IMR-90 (cell line): ENCODE measurements at regions not wholly inside any gene's neighbourhood (a gene's known extent, or its start where the extent isn't known, plus 50 kb on each side); places are given as distances from the start of the nearest gene placed in this dataset.

ENCODE experiments used
- ATAC-seq: fragments of 200-7000 bp; cut with Tn5 transposase; 2 replicates; pipeline ENCODE4 v1.9.1; 2020; ENCODE audit warnings: low read depth, mild to moderate bottlenecking, moderate library complexity
- BruUV-seq: library from RNA; stranded (reverse); fragments of 400-500 nt; replicated peaks from 2 replicates; lab custom pipeline; 2021; lab: Mats Ljungman, UMichigan
- CTCF ChIA-PET: fragments of 300-600 bp; formaldehyde crosslinking; extraction: SDS; loops from one replicate; lab custom pipeline; 2021; ENCODE audit warnings: antibody characterized with exemption; lab: Yijun Ruan, JAX
- POLR2A ChIA-PET: fragments of 300-600 bp; sonication (Branson Sonifier 250); formaldehyde crosslinking; loops from one replicate; lab custom pipeline; 2022; ENCODE audit warnings: antibody characterized with exemption; ENCODE audit not compliant: unreplicated experiment; lab: Charles Lee
- DNase-seq: peaks from one replicate; pipeline ENCODE4 v3.0.0; 2013
- H2AFZ ChIP-seq: replicated peaks from 2 replicates; pipeline ENCODE3; 2013; ENCODE audit warnings: low read length, mild to moderate bottlenecking; ENCODE audit not compliant: poor library complexity
- H2AK5ac ChIP-seq: 2 replicates; pipeline ENCODE4 v1.6.1; 2013; ENCODE audit warnings: low read depth, low read length, inconsistent platforms
- H2AK9ac ChIP-seq: replicated peaks from 2 replicates; pipeline ENCODE3; 2013; ENCODE audit warnings: mild to moderate bottlenecking, low read depth, low read length, moderate library complexity; ENCODE audit not compliant: poor library complexity
- H2BK120ac ChIP-seq: 2 replicates; pipeline ENCODE4 v1.6.1; 2013; ENCODE audit warnings: low read depth, low read length, inconsistent platforms
- H2BK15ac ChIP-seq: 3 replicates; pipeline ENCODE4 v1.6.1; 2013; ENCODE audit warnings: low read depth, low read length, inconsistent platforms
- H2BK20ac ChIP-seq: 2 replicates; pipeline ENCODE4 v1.6.1; 2013; ENCODE audit warnings: low read depth, mild to moderate bottlenecking, inconsistent platforms, low read length, moderate library complexity
- H2BK5ac ChIP-seq: 2 replicates; pipeline ENCODE4 v1.6.1; 2013; ENCODE audit warnings: mild to moderate bottlenecking, low read depth, low read length, inconsistent platforms; ENCODE audit not compliant: poor library complexity, severe bottlenecking
- H3K14ac ChIP-seq: replicated peaks from 2 replicates; pipeline ENCODE4 v1.6.1; 2013; ENCODE audit warnings: low read depth, low read length, inconsistent platforms
- H3K18ac ChIP-seq: 2 replicates; pipeline ENCODE4 v1.6.1; 2013; ENCODE audit warnings: low read depth, low read length, control low read depth
- H3K23ac ChIP-seq: 2 replicates; pipeline ENCODE4 v1.6.1; 2013; ENCODE audit warnings: low read depth, low read length, inconsistent platforms
- H3K27ac ChIP-seq: 2 replicates; pipeline ENCODE4 v1.5.1; 2013; ENCODE audit warnings: mild to moderate bottlenecking, control low read depth, low read length; ENCODE audit not compliant: insufficient read depth
- H3K27me3 ChIP-seq: 2 replicates; pipeline ENCODE4 v1.6.1; 2013; ENCODE audit warnings: low read length; ENCODE audit not compliant: control insufficient read depth, insufficient read depth
- H3K36me3 ChIP-seq: 2 replicates; pipeline ENCODE4 v1.6.1; 2013; ENCODE audit warnings: low read length, mixed read lengths; ENCODE audit not compliant: control insufficient read depth, insufficient read depth
- H3K4ac ChIP-seq: 2 replicates; pipeline ENCODE4 v1.6.1; 2013; ENCODE audit warnings: low read depth, low read length, inconsistent platforms
- H3K4me1 ChIP-seq: 2 replicates; pipeline ENCODE4 v1.6.1; 2013; ENCODE audit warnings: low read length, mixed read lengths; ENCODE audit not compliant: control insufficient read depth, insufficient read depth
- H3K4me2 ChIP-seq: 2 replicates; pipeline ENCODE4 v1.6.1; 2013; ENCODE audit warnings: low read depth, mild to moderate bottlenecking, control low read depth, low read length, moderate library complexity
- H3K4me3 ChIP-seq: 2 replicates; pipeline ENCODE4 v1.5.1; 2013; ENCODE audit warnings: low read depth, mild to moderate bottlenecking, control low read depth, low read length, moderate library complexity; ENCODE audit not compliant: insufficient read depth
- H3K56ac ChIP-seq: 2 replicates; pipeline ENCODE4 v1.6.1; 2013; ENCODE audit warnings: low read length, inconsistent platforms; ENCODE audit not compliant: insufficient read depth; ENCODE audit errors: extremely low read depth
- H3K79me1 ChIP-seq, 2 experiments: 2 replicates each; pipeline ENCODE4 v1.6.1; 2013; ENCODE audit warnings: low read length in 2 of 2, inconsistent platforms in 1 of 2, low read depth in 1 of 2
- H3K9ac ChIP-seq: 2 replicates; pipeline ENCODE4 v1.6.1; 2013; ENCODE audit warnings: low read depth, low read length, control low read depth
- H3K9me1 ChIP-seq: 2 replicates; pipeline ENCODE4 v1.6.1; 2013; ENCODE audit warnings: low read length, inconsistent platforms; ENCODE audit not compliant: insufficient read depth
- H3K9me3 ChIP-seq: 2 replicates; pipeline ENCODE4 v1.6.1; 2013; ENCODE audit warnings: low read length; ENCODE audit not compliant: control insufficient read depth, insufficient read depth
- H4K20me1 ChIP-seq: 2 replicates; pipeline ENCODE4 v1.6.1; 2013; ENCODE audit warnings: low read length, inconsistent platforms; ENCODE audit not compliant: insufficient read depth
- H4K5ac ChIP-seq: 2 replicates; pipeline ENCODE4 v1.6.1; 2013; ENCODE audit warnings: mild to moderate bottlenecking, low read depth, low read length, control low read depth
- H4K8ac ChIP-seq, 2 experiments: 2 replicates each; pipeline ENCODE4 v1.6.1; 2013; ENCODE audit warnings: low read depth in 2 of 2, low read length in 2 of 2, control low read depth in 1 of 2, inconsistent platforms in 1 of 2
- H4K91ac ChIP-seq: 2 replicates; pipeline ENCODE4 v1.6.1; 2013; ENCODE audit warnings: low read depth, low read length, inconsistent platforms; ENCODE audit not compliant: insufficient read depth
- CHD1 ChIP-seq: IDR thresholded peaks from 2 replicates; pipeline ENCODE4 v1.6.1; 2012; ENCODE audit warnings: low read depth, low read length, improper control_type of control experiment
- MAFK ChIP-seq: IDR thresholded peaks from 2 replicates; pipeline ENCODE4 v1.6.1; 2012; ENCODE audit warnings: low read depth, low read length, improper control_type of control experiment
- MXI1 ChIP-seq: IDR thresholded peaks from 2 replicates; pipeline ENCODE4 v1.6.1; 2012; ENCODE audit warnings: low read depth, mild to moderate bottlenecking, low read length, moderate library complexity, borderline replicate concordance
- RAD21 ChIP-seq: IDR thresholded peaks from 2 replicates; pipeline ENCODE4 v1.6.1; 2012; ENCODE audit warnings: low read length, improper control_type of control experiment
- SMC3 ChIP-seq: fragments of 150-350 bp; IDR thresholded peaks from 2 replicates; pipeline ENCODE4 v1.6.1; 2016; ENCODE audit warnings: low read depth, mild to moderate bottlenecking, antibody characterized with exemption, low read length, moderate library complexity
- WGBS, 2 experiments: methylation state at CpG; one replicate each; pipeline versions ENCODE4 v1.1.5 to v1.1.7; 2013; ENCODE audit warnings: missing lambda C conversion rate in 2 of 2; ENCODE audit not compliant: insufficient read length in 1 of 2; ENCODE audit errors: extremely low coverage in 2 of 2; 5-methylcytosine and 5-hydroxymethylcytosine counted together
- dilution Hi-C: fragments of 300-500 bp; cut with HindIII; formaldehyde crosslinking; loops from one replicate; pipeline ENCODE4 v1.14.3; 2018; ENCODE audit warnings: low sequenced_read_pairs; ENCODE audit not compliant: unreplicated experiment
- in situ Hi-C: fragments of 300-500 bp; cut with MboI; formaldehyde crosslinking; loops from 3 replicates; pipeline ENCODE4 v1.14.3; 2019; ENCODE audit warnings: low sequenced_read_pairs, inconsistent platforms, mixed read lengths
- intact Hi-C: fragments of 100-400 bp; cut with micrococcal nuclease; formaldehyde crosslinking; loops from 2 replicates; pipeline ENCODE4 v1.10.0; 2022

DNA sequence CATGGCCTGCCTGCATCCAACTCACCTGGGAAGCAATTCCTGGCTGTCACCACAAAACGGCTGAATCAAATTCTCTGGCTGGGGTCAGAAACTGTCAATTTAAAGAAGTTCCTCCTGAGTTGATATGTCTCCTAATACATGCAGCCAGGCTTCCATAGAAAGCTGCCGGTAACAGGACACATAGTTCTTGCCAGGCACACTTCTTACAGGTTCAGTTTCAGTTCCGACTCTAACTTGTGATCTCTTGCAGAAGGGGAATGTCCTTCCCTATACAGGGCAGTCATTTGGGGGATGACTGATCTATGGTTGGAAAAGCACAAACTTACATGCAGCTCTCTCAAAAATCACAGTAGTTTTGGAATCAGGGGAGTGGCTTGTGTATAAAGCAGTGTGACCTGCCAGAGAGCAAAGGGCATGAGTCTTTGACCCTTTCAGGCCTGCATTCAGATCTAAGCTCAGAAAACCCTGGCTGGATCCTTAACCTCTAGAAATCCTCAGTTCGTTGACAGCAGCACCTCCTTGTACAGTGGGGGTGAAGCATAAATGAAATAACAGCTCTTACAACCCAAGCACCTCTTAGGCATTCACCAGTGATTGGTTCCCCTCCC, 195.6 kb downstream of the SCP2D1 start:
- no peak for TF ChIP-seq RAD21
- TF ChIP-seq CHD1, result no peak
- TF ChIP-seq MXI1, result no peak
- no peak for TF ChIP-seq SMC3
- TF ChIP-seq MAFK, result no peak
- Histone ChIP-seq H3K36me3 (no peaks in the 10 kb centered on the region), H2AK9ac (no peak overlapping the region), H3K56ac (no peak overlapping the region), H3K9ac (no peak overlapping the region), H3K4me2 (no peak overlapping the region), H2BK120ac (no peak overlapping the region), H2BK15ac (no peak overlapping the region), H4K5ac (no peak overlapping the region), H2AFZ (no peak overlapping the region), H3K23ac (no peak overlapping the region), H3K79me1 (no peaks in the 10 kb centered on the region), H2AK5ac (no peak overlapping the region), H3K4ac (no peak overlapping the region), H2BK20ac (no peak overlapping the region), H3K27me3 (no peaks in the 10 kb centered on the region), H4K8ac (no peak overlapping the region), H3K18ac (no peak overlapping the region), H3K4me3 (no peak overlapping the region), H3K4me1 (no peaks in the 10 kb centered on the region), H4K20me1 (no peaks in the 10 kb centered on the region), H3K27ac (no peak overlapping the region), H2BK5ac (no peak overlapping the region), H3K14ac (no peak overlapping the region), H4K91ac (no peak overlapping the region), H3K9me3 (peaks cover 1% of the 10 kb centered on the region; the same call in 1 of the 2 replicates), H3K9me1 (no peaks in the 10 kb centered on the region)
- WGBS, 2 experiments, result 29% methylated on average over 1 of the region's 4 CpGs; no CpG with 5 or more reads in 1 of the 2 experiments
- dilution Hi-C loops (no loop called here), in situ Hi-C loops (no loop called here), intact Hi-C loops (no loop called here)
- POLR2A ChIA-PET, result no interaction called here
- ATAC-seq (no peak), DNase-seq (no peak)
- CTCF ChIA-PET, result no interaction called here
- BruUV-seq, result no TSS peak
